SIG-M5 (cell line): ENCODE measurements at regions not wholly inside any gene's neighbourhood (a gene's known extent, or its start where the extent isn't known, plus 50 kb on each side); places are given as distances from the start of the nearest gene placed in this dataset.
"Not testable (repeated sequence)": the region's sequence is repeated elsewhere in the genome, so short reads cannot be mapped to it uniquely, and the experiment has no call there.

ENCODE experiments used
- DNase-seq: peaks from one replicate; lab custom pipeline; 2025; lab: John Stamatoyannopoulos, UW

DNA sequence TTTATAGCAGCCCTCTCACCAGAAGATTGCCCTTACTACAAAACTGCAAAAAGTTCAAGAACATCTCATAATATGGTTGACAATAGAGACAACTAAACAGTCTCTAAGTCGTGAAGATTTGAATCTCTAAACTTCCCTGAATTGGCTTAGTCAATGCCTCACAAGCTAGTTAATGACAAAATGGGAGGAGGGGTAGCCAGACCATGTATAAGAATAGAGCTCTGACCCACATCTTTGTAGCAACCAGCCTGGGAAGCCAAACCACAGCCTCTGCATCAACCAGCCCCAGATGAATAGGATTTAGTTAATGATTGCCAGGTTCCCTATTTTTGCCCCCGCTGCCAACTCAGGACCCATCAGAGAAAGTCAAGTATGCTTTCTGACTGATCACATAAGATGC lies 1265.9 kb upstream of the PCDH10 start:
- not testable (repeated sequence) for DNase-seq

DNA sequence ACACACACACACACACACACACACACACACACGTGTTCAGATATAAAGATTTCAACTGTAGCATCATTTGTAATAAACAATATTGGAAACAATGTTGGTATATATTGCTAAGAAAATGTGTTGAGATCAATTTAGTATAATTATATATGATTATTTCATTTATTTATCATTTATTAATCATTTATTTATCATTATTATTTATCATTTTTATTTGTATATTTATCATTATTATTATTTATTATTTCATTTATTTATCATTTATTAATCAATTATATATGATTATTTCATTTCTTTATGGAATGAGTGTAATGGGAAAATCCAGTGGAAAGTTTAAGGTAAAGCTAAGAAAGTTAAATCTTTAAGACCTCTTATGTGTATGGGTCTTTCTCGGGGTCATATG lies 1223.4 kb upstream of the PCDH10 start:
- not testable (repeated sequence) for DNase-seq

DNA sequence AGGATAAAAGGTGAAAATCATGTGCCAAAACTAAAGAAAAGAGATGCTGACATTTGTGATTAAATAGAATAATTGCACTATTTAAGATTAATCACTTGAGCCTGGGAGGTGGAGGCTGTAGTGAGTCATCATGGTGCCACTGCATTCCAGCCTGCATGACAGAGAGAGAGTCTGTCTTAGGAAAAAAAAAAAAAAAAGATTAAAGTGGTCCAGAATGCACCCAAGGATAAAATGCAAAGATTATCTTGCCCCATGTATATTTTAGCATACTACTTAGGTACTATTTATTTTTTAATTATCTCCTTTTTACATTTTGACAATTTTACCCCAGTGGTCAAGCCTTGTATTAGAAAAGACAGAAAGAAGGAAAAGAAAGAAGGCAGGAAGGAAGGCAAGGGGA lies 1181.4 kb upstream of the PCDH10 start:
- not testable (repeated sequence) for DNase-seq

DNA sequence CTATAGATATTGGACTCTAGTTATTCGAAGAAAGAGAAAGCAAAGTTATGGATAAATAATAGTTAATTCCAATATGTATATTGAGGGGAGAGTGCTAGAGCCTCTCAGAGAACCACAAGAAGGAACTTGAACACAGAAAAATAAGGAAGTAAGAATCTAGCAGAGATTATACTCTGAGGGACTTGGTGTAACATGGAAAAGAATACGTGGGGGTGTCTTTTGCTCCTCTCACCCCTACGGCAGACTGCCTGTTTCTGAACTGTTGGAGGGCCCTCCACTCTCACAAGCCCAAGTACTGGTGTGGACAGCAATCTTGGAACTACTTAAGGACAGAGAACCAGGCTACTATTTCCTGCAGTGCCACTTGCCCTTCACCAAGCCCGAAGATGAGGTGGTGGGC lies 1174.4 kb upstream of the PCDH10 start:
- peak; percentile 1 for DNase-seq

DNA sequence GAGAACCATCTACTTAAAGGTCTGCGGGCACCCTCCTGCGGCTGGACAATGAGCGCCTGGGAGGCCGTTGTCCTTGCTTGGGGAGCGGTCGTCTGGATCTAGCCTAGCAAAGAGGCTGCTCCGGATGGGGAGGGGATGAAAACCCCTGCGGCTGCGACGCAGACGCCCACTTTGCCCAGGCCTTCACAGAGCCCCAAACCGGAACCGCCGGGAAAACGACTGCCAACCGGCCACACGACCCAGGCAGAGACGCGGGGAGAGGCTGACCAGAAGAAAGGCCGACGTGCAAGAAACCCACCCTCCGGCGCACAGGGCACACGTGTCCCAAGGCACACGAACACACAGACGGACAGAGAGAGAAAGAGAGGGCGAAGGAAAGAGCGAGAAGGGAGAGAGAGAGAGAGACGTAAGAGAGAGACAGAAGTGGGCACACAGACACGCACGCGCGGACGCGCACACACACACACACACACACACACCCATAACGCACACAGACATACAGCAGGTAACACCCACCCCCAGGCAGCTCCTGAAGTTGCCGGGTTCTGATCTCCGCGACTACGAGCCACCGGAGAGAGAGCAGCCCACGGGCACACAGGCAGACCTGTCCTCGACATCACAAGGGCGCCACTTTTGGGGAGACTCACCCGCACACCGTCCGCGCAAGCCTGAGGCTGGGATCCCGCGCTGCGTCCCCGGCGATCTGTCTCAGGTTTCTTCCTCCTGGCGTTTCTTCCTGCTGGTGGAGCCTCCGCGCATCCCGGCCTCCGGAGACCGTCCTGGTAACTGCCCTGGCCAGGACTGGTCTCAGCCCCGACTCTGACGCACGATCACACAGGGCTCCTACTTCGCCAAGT lies 1173.6 kb upstream of the PCDH10 start:
- DNase-seq, result not testable (repeated sequence)

DNA sequence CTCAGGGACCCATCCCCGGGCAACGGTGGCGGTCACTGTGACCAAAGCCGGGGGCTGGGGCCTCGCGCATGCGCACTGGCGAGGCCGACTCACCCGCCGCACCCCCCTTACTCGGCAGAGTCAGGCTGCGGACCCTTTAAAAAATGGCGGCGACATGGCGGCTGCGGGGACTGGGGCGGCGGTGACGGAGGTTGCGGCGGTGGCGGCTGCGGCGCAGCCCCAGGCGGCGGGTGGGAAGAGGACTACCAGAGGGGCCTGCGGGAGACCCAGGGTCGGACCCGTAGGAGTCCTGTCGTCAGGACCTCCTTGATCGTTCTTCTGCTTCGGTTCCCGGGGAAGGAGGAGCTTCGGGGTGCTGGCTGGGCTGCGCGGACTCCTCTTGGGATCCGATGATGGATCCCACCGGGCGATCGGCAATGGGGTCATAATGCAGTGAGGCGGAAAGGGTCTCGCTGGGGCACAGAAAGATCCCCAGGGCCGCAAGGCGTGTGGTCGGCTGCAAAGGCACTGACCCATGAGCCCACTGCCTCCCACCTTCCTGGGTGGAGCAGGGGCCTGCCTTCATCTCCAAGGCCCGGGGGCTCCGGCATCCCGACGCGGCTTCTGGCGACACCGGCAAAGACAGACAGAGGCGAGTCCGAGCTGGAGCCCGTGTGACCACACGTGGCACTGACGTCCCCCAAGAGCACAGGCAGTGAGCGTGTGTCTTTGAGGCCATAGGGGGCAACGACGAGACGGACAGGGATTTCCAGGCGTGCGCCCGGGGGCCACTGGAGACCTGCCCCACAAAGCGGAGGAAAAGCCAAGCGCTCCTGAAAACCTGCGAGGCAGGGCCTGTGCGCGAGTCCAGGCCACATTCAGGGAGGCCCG lies 1172.7 kb upstream of the PCDH10 start:
- not testable (repeated sequence) for DNase-seq

DNA sequence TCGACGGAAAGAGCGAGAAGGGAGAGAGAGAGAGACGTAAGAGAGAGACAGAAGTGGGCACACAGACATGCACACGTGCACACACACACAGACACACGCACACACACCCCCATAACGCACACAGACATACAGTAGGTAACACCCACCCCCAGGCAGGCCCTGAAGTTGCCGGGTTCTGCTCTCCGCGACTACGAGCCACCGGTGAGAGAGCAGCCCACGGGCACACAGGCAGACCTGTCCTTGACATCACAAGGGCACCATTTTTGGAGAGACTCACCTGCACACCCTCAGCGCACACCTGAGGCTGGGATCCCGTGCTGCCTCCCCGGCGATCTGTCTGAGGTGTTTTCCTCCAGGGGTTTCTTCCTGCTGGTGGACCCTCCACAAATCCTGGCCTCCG lies 1171.0 kb upstream of the PCDH10 start:
- DNase-seq, result no peak

DNA sequence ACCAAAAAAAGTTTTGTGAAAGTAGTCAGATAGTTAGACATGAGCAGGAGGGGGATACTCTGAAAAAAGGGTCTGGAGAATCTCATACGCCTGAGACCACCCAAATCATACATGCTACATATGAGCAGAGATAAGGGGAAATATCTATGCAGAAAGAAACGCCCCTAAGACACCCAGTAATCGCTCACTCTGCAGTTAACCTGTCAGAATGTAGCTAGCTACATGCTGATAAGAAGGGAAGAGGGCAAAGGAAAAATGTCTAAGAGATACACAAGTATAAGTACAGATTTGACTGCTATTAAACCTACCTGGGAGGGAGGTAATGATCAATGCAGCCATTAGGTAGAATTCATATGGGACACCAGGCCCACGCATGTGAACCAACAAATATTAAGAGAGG lies 1159.5 kb upstream of the PCDH10 start:
- DNase-seq, result no peak

DNA sequence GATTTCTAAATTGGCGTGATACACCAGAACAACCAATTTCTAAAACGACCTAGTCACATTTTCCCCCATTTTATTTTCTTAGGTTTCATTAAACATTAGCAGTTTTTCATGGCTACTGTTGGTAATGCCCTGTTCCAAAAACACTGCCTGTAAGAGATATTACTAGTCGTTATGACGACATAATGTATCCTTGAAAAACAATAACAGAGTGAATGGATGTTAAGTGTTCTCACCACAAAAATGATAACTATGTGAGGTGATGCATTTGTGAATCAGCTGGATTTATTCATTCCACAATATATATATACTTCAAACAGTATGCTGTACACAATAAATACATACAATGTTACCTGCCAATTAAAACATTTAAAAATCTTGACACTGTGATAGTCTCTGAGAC lies 1147.6 kb upstream of the PCDH10 start:
- no peak for DNase-seq

DNA sequence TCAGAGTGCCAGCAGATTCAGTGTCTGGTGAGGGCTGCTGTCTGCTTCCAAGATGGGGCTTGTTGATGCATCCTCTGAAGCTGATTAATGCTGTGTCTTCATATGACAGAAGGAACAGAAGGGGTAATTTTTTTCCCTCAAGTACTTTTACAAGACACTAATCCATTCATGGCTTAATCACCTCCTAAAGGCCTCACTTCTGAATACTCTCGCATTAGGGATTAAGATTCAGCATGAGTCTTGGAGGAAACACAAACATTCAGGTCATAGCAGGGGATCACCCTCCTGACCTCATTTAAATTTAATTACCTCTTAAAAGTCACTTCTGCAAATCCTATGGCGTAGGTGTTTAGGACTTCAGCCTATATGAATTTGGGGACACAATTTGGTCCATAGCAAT lies 1145.5 kb upstream of the PCDH10 start:
- DNase-seq, result no peak

DNA sequence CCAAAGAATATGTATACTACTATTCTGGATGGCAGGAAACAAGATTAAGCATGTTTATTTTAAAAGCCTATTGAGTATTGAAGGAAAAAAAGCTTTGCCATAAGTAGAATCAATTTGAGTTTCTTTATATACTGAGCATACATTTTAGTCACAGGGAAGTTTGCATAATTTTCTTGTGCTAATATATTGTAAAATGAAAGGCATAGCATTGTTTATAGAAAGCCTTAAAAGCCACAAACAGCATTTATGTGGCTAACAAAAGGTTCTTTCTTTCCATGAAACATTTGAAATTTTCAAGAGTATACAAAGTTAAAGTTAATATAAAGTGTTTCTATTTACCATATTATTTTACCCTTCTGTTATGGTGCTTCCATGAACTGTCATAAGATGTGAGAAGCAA lies 1133.8 kb upstream of the PCDH10 start:
- no peak for DNase-seq

DNA sequence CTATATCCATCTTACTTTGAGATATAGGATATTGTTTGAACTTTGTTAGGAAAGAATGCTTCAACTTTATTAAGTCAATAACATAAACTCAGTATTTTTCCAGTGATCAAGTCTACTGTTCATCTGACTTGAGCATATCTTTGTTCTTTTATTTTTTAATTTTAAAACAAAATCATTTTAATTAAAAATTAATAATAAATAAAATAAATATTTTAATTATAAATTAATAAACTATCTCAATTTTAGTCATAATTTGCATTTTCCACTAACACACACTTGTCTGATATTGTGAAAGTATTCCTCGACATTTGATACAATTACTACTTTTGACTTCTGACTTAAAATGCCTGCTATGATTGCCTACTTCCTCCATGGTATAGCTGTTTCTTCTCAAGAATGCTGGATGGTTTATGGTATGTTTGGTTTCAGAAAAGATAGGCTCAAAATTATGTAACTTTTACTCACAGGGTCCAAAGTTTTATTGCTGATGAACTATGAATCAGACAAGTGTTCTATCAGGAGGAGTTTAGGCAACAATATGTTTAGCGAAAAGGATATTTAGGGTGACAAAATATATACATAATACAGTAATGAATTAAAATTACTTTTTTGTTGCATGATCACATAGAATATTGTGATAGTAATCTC lies 1132.3 kb upstream of the PCDH10 start:
- DNase-seq, result no peak

DNA sequence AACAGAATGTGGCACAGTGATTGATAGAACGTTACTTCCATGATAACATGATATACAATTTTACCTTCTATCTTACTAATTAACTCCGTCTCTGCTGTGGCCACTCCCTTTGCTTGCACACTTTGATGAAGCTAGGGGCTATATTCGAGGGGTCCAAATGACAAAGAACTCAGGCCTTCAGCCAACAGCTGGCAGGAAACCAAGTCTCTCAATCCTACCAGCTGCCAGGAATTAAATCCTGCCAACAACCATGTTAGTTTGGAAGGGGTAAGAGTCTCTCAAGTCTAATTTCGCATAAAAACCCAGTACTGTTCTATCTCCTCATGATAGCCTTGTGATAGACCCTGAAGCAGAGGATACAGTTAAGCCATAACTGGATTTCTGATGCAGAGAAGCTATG lies 1122.9 kb upstream of the PCDH10 start:
- DNase-seq, result no peak

DNA sequence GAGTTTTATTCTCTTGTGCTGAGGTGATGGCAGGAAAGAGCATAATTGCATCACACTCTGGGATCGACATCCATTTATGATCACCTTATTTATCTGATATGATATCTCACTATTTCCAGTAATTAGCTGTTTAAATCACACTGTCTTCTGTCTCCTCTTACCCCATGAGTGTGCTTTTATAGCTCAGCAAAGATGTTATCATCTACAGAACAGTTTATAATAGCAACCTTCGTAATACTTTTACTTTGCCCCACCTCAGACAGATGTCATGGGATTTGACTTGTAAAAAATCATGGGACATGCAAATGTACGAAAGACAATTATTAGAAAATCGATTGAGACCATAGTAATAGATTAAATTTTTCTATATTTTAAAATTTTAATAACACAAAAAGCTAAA lies 1122.3 kb upstream of the PCDH10 start:
- no peak for DNase-seq

DNA sequence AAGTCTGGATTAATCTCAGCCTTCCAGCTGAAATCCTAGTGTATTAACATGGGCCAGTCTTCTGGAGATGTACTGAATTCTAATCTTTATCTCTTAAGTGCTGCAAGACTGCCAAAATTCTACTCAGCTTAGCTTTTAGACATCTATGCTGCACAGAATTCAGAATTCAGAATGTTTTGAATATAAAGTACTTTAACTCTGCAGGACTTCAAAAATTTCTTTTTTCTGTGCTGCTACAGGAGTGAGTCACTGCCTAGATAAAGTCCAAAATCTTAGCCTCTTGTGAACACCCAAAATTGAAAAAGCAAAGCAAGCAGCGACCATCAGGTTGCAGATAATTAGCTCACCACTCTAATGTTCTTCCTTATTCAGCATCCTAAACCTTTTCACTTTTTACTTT lies 1092.6 kb upstream of the PCDH10 start:
- no peak for DNase-seq

DNA sequence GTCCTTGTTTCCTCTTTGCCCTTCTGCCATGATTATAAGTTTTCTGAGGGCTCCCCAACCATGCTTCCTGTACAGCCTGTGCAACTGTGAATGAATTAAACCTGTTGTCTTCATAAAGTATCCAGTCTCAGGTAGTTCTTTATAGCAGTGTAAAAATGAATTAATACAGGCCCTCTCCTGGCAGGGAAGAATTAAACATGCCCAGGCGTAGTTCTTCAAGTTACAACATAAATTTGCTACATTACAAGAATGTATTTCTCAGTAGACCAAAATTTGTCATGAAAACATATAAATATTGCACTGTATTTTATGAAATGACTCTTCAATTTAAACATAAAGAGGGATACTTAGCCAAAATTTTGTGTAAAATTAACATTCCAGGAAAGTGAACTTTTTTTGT lies 1089.9 kb upstream of the PCDH10 start:
- no peak for DNase-seq

DNA sequence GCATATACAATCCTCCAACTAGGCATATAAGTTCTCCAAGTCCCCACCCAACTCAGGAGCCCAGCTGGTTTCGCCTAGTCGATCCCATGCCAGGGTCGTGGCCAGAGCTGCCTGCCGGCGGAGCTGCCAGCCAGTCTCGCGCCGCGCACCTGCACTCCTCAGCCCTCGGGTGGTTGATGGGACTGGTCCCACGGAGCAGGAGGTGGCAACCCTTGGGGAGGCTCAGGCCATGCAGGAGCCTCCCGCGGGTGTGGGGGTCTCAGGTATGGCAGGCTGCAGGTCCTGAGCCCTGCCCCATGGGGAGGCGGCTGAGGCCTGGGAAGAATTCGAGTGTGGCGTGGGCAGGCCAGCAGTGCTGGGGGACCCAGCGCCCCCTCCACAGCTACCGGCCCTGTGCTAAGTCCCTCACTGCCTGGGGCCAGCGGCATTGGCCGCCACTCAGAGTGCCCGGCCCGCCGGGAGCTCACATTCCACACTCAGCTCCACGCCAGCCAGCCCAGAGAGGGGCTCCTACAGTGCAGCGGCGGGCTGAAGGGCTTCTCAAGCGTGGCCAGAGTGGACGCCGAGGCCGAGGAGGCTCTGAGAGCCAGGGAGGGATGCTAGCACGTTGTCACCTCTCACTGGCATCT lies 1086.4 kb upstream of the PCDH10 start:
- no peak for DNase-seq

DNA sequence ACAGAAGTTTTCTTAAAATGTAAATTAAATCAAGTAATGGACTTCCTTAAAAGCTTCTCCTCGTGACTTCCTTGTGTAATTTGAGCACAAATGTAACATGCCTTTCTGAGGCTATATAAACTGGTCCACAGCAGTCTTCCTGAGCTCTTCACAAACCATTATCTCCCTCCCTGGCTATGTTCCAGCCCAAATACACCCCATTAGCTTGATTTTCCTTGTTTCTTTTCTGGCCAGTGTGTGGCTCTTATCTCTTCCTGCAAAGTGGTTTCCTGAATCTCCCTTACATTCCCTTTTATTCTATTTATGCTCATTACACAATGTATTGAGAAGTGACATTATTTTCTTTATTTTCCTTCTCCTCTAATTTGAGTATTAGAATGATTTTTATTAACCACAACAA lies 1085.3 kb upstream of the PCDH10 start:
- no peak for DNase-seq

DNA sequence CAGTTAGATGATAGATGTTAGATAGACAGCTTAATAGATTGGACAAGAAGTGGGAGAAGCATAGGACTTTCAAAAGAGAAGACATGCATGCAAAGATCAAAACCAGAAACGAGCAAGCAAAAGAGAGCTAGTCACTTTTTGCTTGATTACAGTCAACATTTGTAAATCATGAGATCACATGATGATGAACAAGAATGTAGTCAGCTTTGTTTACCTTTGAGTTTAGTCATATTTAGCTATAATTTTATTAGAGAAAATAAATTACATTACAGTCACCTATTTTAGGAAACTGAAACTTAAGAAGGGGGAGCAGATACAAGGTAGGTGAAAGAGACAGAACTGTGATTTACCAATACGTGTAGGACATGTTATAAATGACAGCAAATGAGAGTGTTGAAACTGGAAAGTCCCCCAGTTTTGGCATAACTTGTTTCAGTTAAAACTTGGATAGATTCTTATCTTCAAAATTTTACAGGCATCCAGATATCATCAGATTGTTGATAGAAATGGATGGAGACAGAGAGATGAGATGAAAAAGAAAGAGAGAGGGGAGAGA lies 1083.1 kb upstream of the PCDH10 start:
- no peak for DNase-seq

DNA sequence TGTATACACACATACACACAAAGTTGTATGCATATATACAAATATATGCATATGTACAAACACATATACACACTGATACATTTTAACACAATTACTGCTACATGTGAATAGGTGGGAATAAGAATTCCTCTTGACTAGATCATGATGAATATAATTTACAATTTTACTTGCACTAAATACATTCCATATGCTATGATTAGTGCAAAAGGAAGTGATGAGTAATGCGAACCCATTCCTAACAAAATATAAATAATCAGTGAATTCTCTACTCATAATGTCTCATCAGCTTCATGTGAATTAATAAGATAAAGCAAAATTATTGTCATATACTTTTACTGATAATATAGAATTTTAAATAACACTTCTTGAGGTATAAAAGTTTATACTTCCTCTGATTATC lies 1077.3 kb upstream of the PCDH10 start:
- no peak for DNase-seq

DNA sequence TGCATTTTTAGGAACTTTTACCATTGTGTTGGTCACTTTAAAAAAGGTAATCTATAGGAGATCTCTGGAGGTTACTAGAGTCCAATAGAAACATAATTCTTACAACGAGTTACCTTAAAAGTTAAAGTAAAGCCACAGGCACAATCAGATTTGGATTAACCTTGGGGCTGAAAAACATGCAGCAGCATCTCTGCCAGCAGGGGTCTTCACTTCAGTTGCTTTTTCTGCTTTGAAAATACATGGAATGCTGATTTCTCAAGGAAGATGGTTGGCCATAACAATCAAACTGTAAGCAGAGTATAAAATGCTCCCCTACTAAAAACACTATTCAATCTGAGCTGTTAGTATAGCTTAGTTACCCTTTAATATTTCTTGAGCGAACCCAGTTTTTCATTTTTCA lies 1072.3 kb upstream of the PCDH10 start:
- DNase-seq, result no peak

DNA sequence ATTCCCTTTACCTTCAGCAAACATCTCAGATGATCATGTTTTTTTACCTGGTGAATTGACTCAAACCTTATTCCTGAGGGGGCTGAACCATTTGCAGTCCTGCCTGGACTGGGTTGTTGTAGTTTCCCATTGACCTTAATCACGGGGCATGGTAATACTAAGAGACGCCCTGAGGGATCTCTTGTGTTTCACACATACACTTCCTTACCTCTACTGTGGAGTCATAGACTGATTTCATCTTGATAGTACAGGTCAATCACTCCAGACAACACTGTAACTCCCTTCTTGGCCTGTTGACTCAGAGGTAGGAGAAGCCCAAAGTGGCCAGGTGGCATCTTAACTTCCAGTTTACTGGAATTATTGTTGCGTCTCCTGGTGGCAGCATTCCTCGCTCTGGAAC lies 1064.0 kb upstream of the PCDH10 start:
- DNase-seq, result no peak
